Gastrocnemius medialis (tissue), 4 donors: ENCODE measurements at regions not wholly inside any gene's neighbourhood (a gene's known extent, or its start where the extent isn't known, plus 50 kb on each side); places are given as distances from the start of the nearest gene placed in this dataset.
"Not testable (repeated sequence)": the region's sequence is repeated elsewhere in the genome, so short reads cannot be mapped to it uniquely, and the experiment has no call there.

Source experiments
- ATAC-seq, 2 donors: fragments of 150-250 bp; one replicate each; pipeline ENCODE4 v1.9.1; 2016
- DNase-seq, 2 donors: peaks; one replicate each; pipeline ENCODE4 v3.0.0-alpha.2; 2019
- H3K27ac ChIP-seq, 4 donors: fragments of 200-600 bp; sonication (generic); 1 replicate in 1 of 4; 2 replicates in 3 of 4; pipeline ENCODE4 v1.5.1; 2016 to 2018; ENCODE audit warnings: mild to moderate bottlenecking in 2 of 4, moderate library complexity in 1 of 4
- H3K27me3 ChIP-seq, 3 donors: fragments of 200-600 bp; sonication (generic) in 2 of 3; 1 replicate in 1 of 3; 2 replicates in 2 of 3; pipeline versions ENCODE4 v1.5.1 to v1.6.0; 2016 to 2019; ENCODE audit warnings: mild to moderate bottlenecking in 1 of 3, moderate library complexity in 1 of 3
- H3K36me3 ChIP-seq, 2 donors: fragments of 200-600 bp; sonication (generic) in 1 of 2; one replicate each; pipeline ENCODE4 v1.5.1; 2017 to 2018
- H3K4me1 ChIP-seq, 2 donors: fragments of 200-600 bp; sonication (generic) in 1 of 2; one replicate each; pipeline ENCODE4 v1.5.1; 2016 to 2017; ENCODE audit warnings: mild to moderate bottlenecking in 2 of 2
- H3K4me3 ChIP-seq, 4 donors: fragments of 200-600 bp; sonication (generic) in 3 of 4; 1 replicate in 1 of 4; 2 replicates in 3 of 4; pipeline ENCODE4 v1.5.1; 2016 to 2019; ENCODE audit warnings: mild to moderate bottlenecking in 2 of 4
- H3K9me3 ChIP-seq, 3 donors: fragments of 200-600 bp; sonication (generic) in 2 of 3; 1 replicate in 1 of 3; 2 replicates in 2 of 3; pipeline ENCODE4 v1.5.1; 2016 to 2019
- CTCF ChIP-seq, 5 experiments: fragments of 450-650 bp in 3 of 5; fragments of 200-600 bp in 2 of 5; sonication (generic) in 2 of 5; IDR thresholded peaks in 4 of 5; conservative IDR thresholded peaks in 1 of 5; 1 replicate in 4 of 5; 2 replicates in 1 of 5; pipeline ENCODE4 v1.5.1; 2016 to 2019; ENCODE audit warnings: antibody characterized with exemption in 5 of 5, mild to moderate bottlenecking in 3 of 5, moderate library complexity in 3 of 5
- POLR2A ChIP-seq, 2 donors: fragments of 450-650 bp; IDR thresholded peaks; one replicate each; pipeline ENCODE4 v1.6.1; 2017; ENCODE audit warnings: antibody characterized with exemption in 2 of 2, mild to moderate bottlenecking in 2 of 2, moderate library complexity in 2 of 2
- in situ Hi-C, 4 donors: fragments of 200-750 bp; cut with MboI; loops; one replicate each; pipeline versions ENCODE4 v1.15.0 to v1.8.0; 2017; ENCODE audit warnings: low sequenced_read_pairs in 4 of 4
- intact Hi-C: fragments of 100-400 bp; cut with DNase I; formaldehyde crosslinking; loops from one replicate; pipeline ENCODE4 v1.15.1; 2023; ENCODE audit warnings: low total_unique reads

DNA sequence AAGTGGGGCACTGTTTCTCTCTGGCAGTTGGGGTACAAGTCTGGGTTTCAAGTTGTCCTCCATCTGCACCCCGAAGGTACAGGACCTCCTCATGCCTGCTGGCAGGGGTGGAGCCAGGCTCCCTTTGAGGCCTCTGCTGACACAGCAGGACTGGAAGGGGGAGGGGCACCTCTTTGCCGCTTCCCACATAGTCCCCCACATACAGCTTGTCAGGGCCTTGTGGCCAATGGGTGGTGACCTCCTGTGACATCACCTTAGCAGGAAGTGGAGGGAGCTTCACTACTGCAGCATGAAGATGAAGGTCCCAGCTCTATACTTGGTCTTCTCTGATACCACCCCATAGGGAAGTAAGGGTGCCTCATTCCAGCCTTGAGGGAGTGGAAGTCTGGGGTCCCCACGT lies 167.8 kb downstream of the RAMP3 start:
- H3K27me3 ChIP-seq: no peaks in the 10 kb centered on the region
- ATAC-seq: no peak
- TF ChIP-seq POLR2A (IDR thresholded peaks at IDR 0.05) (no peak), CTCF (IDR thresholded peaks at IDR 0.05 in 4 of 5, conservative IDR thresholded peaks at IDR 0.05 in 1 of 5) (no peak)
- H3K4me1 ChIP-seq: no peaks in the 10 kb centered on the region
- intact Hi-C loops (no loop called here), in situ Hi-C loops (no loop called here)
- H3K9me3 ChIP-seq: no peaks in the 10 kb centered on the region
- no peaks in the 10 kb centered on the region for H3K36me3 ChIP-seq
- H3K4me3 ChIP-seq: no peak overlapping the region
- H3K27ac ChIP-seq: no peak overlapping the region
- DNase-seq: no peak

DNA sequence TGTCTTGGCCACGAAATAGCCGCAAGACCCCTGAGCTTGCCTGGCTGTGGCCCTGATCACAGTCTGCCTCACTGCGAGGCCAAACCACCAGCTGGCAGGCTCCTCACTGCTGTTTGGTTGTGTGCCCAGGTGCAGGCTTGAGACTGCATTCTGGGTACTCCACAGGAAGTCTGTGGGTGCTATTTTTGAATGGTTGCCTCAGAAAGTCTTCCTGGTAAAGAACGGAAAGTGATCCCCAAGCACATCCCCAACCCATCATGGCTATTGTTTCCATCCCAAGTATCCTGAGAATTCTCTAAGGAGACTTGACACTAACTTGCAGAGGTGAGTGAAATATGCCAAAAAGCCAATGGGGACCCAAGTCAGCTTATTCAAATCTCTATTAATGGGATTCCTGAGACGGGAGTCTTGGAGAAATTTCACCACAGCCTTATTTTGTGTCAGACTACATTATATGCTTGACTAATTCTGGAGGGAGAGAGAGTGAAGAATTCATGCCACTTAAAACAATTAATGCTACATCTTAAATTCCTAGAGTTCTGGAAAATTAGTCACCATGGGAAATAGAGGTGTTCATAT lies 170.9 kb downstream of the RAMP3 start:
- intact Hi-C loops: no loop called here
- DNase-seq: no peak

GRCh38 chr7:45331563-45331962 lies 174.0 kb downstream of the RAMP3 start:
- H3K4me1 ChIP-seq: no peaks in the 10 kb centered on the region
- no peaks in the 10 kb centered on the region for H3K36me3 ChIP-seq
- no peak overlapping the region for H3K4me3 ChIP-seq
- intact Hi-C loops (no loop called here), in situ Hi-C loops (no loop called here)
- H3K9me3 ChIP-seq: no peaks in the 10 kb centered on the region
- no peaks in the 10 kb centered on the region for H3K27me3 ChIP-seq
- no peak overlapping the region for H3K27ac ChIP-seq
- no peak for ATAC-seq
- no peak for DNase-seq
- TF ChIP-seq POLR2A (IDR thresholded peaks at IDR 0.05) (no peak), CTCF (IDR thresholded peaks at IDR 0.05 in 4 of 5, conservative IDR thresholded peaks at IDR 0.05 in 1 of 5) (no peak)

More for the DNA sequence above, 170.9 kb downstream of the RAMP3 start:
- H3K27me3 ChIP-seq: no peaks in the 10 kb centered on the region
- in situ Hi-C loops: no loop called here
- ATAC-seq: no peak
- H3K9me3 ChIP-seq: no peaks in the 10 kb centered on the region
- no peaks in the 10 kb centered on the region for H3K36me3 ChIP-seq
- TF ChIP-seq CTCF (IDR thresholded peaks at IDR 0.05 in 4 of 5, conservative IDR thresholded peaks at IDR 0.05 in 1 of 5) (no peak), POLR2A (IDR thresholded peaks at IDR 0.05) (no peak)
- H3K4me1 ChIP-seq: no peaks in the 10 kb centered on the region
- H3K27ac ChIP-seq: no peak overlapping the region
- H3K4me3 ChIP-seq: no peak overlapping the region

- H3K4me3 ChIP-seq, ATAC-seq, H3K36me3 ChIP-seq, H3K4me1 ChIP-seq, intact Hi-C loops, H3K9me3 ChIP-seq, in situ Hi-C loops, H3K27ac ChIP-seq, H3K27me3 ChIP-seq, DNase-seq: not testable (repeated sequence)
Observed at GRCh38 chr7:45335024-45335423, 177.4 kb downstream of the RAMP3 start.

DNA sequence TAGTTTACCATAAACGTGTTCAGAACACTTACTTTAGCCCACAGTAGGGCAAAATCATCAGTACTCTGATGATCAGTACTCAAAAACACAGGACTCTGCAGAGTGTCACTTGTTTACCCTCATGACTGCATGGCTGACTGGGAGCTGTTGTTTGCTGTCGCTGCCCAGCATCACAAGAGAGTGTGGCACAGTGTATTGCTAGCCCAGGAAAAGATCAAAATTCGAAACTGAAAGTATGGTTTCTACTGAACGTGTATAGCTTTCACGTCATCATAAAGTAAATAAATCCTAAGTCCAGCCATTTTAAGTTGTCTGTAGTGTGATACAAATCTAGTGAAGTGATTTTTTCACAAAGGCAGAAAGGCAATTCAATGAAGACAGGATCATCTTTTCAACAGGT lies 184.6 kb downstream of the RAMP3 start:
- ATAC-seq: no peak
- H3K27me3 ChIP-seq: no peaks in the 10 kb centered on the region
- intact Hi-C loops: no loop called here
- no peak for DNase-seq
- no peaks in the 10 kb centered on the region for H3K36me3 ChIP-seq
- TF ChIP-seq POLR2A (IDR thresholded peaks at IDR 0.05) (no peak), CTCF (IDR thresholded peaks at IDR 0.05 in 4 of 5, conservative IDR thresholded peaks at IDR 0.05 in 1 of 5) (no peak)
- no peaks in the 10 kb centered on the region for H3K9me3 ChIP-seq
- H3K4me3 ChIP-seq: no peak overlapping the region
- in situ Hi-C loops: no loop called here
- H3K4me1 ChIP-seq: no peaks in the 10 kb centered on the region
- H3K27ac ChIP-seq: no peak overlapping the region
